HL-60 (cell line): ENCODE measurements at regions not wholly inside any gene's neighbourhood (a gene's known extent, or its start where the extent isn't known, plus 50 kb on each side); places are given as distances from the start of the nearest gene placed in this dataset.
"Not testable (repeated sequence)": the region's sequence is repeated elsewhere in the genome, so short reads cannot be mapped to it uniquely, and the experiment has no call there.

Source experiments
- DNase-seq, 2 experiments: peaks; one replicate each; pipeline ENCODE4 v3.0.0-alpha.2; 2010 to 2020; ENCODE audit warnings: low read depth in 1 of 2, low spot score in 1 of 2
- H3K27ac ChIP-seq: fragments of 250-450 bp; sonication (Bioruptor Pico); replicated peaks from 2 replicates; pipeline ENCODE4 v1.5.1; 2020; ENCODE audit warnings: mild to moderate bottlenecking, moderate library complexity
- H3K27me3 ChIP-seq: fragments of 250-450 bp; sonication (Bioruptor Pico); 2 replicates; pipeline ENCODE4 v1.5.1; 2021; ENCODE audit warnings: mild to moderate bottlenecking, moderate library complexity; ENCODE audit not compliant: insufficient read depth, poor library complexity, severe bottlenecking
- H3K4me3 ChIP-seq: replicated peaks from 2 replicates; pipeline ENCODE4 v1.5.1; 2011; ENCODE audit warnings: mild to moderate bottlenecking, control low read depth, low read length; ENCODE audit not compliant: insufficient read depth
- GABPA ChIP-seq: IDR thresholded peaks from 2 replicates; pipeline ENCODE4 v1.6.1; 2012; ENCODE audit warnings: low read depth
- POLR2AphosphoS5 ChIP-seq: IDR thresholded peaks from 2 replicates; pipeline ENCODE4 v1.6.1; 2012; ENCODE audit warnings: low read depth
- SPI1 ChIP-seq: IDR thresholded peaks from 2 replicates; pipeline ENCODE4 v1.6.1; 2012; ENCODE audit warnings: low read depth, mild to moderate bottlenecking, borderline replicate concordance
- TF ChIP-seq, protein P1 (sequence below): IDR thresholded peaks from one replicate; pipeline ENCODE4 v1.5.1; 2011; ENCODE audit warnings: low read length, control low read depth, inconsistent platforms; ENCODE audit not compliant: insufficient read depth
- TF ChIP-seq, protein P2 (sequence below): IDR thresholded peaks from 2 replicates; pipeline ENCODE4 v1.6.1; 2012; ENCODE audit warnings: low read depth; ENCODE audit not compliant: insufficient replicate concordance

GRCh38 chr16:73106329-73107034 is 58.6 kb upstream of the ZFHX3 start:
- H3K4me3 ChIP-seq = no peak overlapping the region
- no peak overlapping the region for H3K27ac ChIP-seq
- TF ChIP-seq SPI1 (no peak), POLR2AphosphoS5 (no peak), GABPA (no peak)
- TF ChIP-seq, protein P1, sequence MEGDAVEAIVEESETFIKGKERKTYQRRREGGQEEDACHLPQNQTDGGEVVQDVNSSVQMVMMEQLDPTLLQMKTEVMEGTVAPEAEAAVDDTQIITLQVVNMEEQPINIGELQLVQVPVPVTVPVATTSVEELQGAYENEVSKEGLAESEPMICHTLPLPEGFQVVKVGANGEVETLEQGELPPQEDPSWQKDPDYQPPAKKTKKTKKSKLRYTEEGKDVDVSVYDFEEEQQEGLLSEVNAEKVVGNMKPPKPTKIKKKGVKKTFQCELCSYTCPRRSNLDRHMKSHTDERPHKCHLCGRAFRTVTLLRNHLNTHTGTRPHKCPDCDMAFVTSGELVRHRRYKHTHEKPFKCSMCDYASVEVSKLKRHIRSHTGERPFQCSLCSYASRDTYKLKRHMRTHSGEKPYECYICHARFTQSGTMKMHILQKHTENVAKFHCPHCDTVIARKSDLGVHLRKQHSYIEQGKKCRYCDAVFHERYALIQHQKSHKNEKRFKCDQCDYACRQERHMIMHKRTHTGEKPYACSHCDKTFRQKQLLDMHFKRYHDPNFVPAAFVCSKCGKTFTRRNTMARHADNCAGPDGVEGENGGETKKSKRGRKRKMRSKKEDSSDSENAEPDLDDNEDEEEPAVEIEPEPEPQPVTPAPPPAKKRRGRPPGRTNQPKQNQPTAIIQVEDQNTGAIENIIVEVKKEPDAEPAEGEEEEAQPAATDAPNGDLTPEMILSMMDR = no peak
- TF ChIP-seq, protein P2, sequence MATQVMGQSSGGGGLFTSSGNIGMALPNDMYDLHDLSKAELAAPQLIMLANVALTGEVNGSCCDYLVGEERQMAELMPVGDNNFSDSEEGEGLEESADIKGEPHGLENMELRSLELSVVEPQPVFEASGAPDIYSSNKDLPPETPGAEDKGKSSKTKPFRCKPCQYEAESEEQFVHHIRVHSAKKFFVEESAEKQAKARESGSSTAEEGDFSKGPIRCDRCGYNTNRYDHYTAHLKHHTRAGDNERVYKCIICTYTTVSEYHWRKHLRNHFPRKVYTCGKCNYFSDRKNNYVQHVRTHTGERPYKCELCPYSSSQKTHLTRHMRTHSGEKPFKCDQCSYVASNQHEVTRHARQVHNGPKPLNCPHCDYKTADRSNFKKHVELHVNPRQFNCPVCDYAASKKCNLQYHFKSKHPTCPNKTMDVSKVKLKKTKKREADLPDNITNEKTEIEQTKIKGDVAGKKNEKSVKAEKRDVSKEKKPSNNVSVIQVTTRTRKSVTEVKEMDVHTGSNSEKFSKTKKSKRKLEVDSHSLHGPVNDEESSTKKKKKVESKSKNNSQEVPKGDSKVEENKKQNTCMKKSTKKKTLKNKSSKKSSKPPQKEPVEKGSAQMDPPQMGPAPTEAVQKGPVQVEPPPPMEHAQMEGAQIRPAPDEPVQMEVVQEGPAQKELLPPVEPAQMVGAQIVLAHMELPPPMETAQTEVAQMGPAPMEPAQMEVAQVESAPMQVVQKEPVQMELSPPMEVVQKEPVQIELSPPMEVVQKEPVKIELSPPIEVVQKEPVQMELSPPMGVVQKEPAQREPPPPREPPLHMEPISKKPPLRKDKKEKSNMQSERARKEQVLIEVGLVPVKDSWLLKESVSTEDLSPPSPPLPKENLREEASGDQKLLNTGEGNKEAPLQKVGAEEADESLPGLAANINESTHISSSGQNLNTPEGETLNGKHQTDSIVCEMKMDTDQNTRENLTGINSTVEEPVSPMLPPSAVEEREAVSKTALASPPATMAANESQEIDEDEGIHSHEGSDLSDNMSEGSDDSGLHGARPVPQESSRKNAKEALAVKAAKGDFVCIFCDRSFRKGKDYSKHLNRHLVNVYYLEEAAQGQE = no peak
- H3K27me3 ChIP-seq = no peaks in the 10 kb centered on the region
- no peak for DNase-seq

DNA sequence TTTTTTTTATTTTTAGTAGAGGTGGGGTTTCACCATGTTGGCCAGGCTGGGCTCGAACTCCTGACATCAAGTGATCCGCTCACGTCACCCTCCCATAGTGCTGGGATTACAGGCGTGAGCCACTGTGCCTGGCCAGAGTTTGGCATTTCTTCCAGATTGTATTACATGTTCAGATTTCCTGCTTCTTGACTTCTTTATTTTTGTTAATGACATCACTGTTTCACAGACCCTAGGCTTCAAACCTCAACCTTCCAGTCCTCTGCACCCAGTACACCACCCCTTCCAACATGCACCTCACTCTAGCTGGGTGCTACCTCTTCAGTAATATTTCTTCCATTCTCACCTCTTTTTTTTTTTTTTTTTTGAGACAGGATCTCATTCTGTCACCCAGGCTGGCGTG is 53.6 kb upstream of the ZFHX3 start:
- H3K27ac ChIP-seq = no peak overlapping the region
- TF ChIP-seq, protein P2 = no peak
- TF ChIP-seq GABPA (no peak), POLR2AphosphoS5 (no peak)
- TF ChIP-seq, protein P1 = no peak
- H3K4me3 ChIP-seq = no peak overlapping the region
- no peaks in the 10 kb centered on the region for H3K27me3 ChIP-seq
- no peak for DNase-seq

GRCh38 chr16:73099601-73100000 is 51.7 kb upstream of the ZFHX3 start:
- not testable (repeated sequence) for H3K27me3 ChIP-seq, DNase-seq, H3K4me3 ChIP-seq, H3K27ac ChIP-seq
